K562 (cell line): ENCODE measurements at regions not wholly inside any gene's neighbourhood (a gene's known extent, or its start where the extent isn't known, plus 50 kb on each side); places are given as distances from the start of the nearest gene placed in this dataset.

Experiments used
- ATAC-seq: fragments of 200-7000 bp; cut with Tn5 transposase; 3 replicates; pipeline ENCODE4 v1.9.1; 2020; ENCODE audit warnings: moderate library complexity
- BruUV-seq: library from RNA; stranded (reverse); fragments of 400-500 nt; replicated peaks from 2 replicates; lab custom pipeline; 2021; lab: Mats Ljungman, UMichigan
- CTCF ChIA-PET: fragments of 300-600 bp; formaldehyde crosslinking; extraction: SDS; loops from one replicate; lab custom pipeline; 2021; ENCODE audit warnings: low intra/inter-chr PET ratio; lab: Yijun Ruan, JAX
- POLR2A ChIA-PET: fragments of 300-600, 350-650 bp; sonication (Branson Sonifier 250); formaldehyde crosslinking; extraction: SDS; loops from one replicate; lab custom pipeline; 2021; ENCODE audit warnings: antibody characterized with exemption, inconsistent platforms; lab: Yijun Ruan, JAX
- DNase-seq, 4 experiments: peaks; one replicate each; pipeline versions ENCODE4 v3.0.0 to v3.0.0-alpha.2; 2011 to 2018; ENCODE audit warnings: low spot score in 3 of 4, mixed read lengths in 3 of 4; ENCODE audit errors: extremely low read depth in 1 of 4
- FAIRE-seq: peaks from 2 replicates; lab custom pipeline; 2011; peaks lifted over from hg19 to GRCh38; lab: Jason Lieb, UNC
- H2AFZ ChIP-seq: 2 replicates; pipeline ENCODE4 v1.6.0; 2011; ENCODE audit warnings: low read depth, low read length, control low read depth, inconsistent platforms
- H3K27ac ChIP-seq: fragments of 200-600 bp; 3 replicates; pipeline ENCODE4 v1.8.0; 2011; ENCODE audit warnings: low read depth, mild to moderate bottlenecking, control low read depth, inconsistent platforms, low read length, moderate library complexity, mixed read lengths; ENCODE audit errors: extremely low read depth
- H3K27me3 ChIP-seq, 2 experiments: fragments of 300-600 bp in 1 of 2; 2 replicates in 1 of 2; 3 replicates in 1 of 2; pipeline versions ENCODE4 v1.6.0 to v1.8.0; 2011; ENCODE audit warnings: inconsistent platforms in 2 of 2, low read length in 2 of 2, mild to moderate bottlenecking in 1 of 2, mixed read lengths in 1 of 2, moderate library complexity in 1 of 2; ENCODE audit not compliant: control insufficient read depth in 2 of 2, insufficient read depth in 2 of 2
- H3K36me3 ChIP-seq: fragments of 300-600 bp; 3 replicates; pipeline ENCODE4 v1.8.0; 2011; ENCODE audit warnings: mild to moderate bottlenecking, low read length, inconsistent platforms; ENCODE audit not compliant: control insufficient read depth, insufficient read depth
- H3K4me1 ChIP-seq, 2 experiments: fragments of 200-600 bp in 1 of 2; replicated peaks in 1 of 2; 2 replicates in 1 of 2; 3 replicates in 1 of 2; pipeline versions ENCODE4 v1.5.1 to v1.8.0; 2011; ENCODE audit warnings: inconsistent platforms in 2 of 2, low read length in 2 of 2, mild to moderate bottlenecking in 1 of 2, mixed read lengths in 1 of 2, moderate library complexity in 1 of 2; ENCODE audit not compliant: control insufficient read depth in 2 of 2, insufficient read depth in 2 of 2
- H3K4me2 ChIP-seq: 2 replicates; pipeline ENCODE4 v1.6.1; 2011; ENCODE audit warnings: low read length, control low read depth, inconsistent platforms, mixed read lengths; ENCODE audit not compliant: insufficient read depth
- H3K4me3 ChIP-seq: fragments of 200-600 bp; sonication (generic), shearing (Covaris generic); 2 replicates; pipeline ENCODE4 v1.5.1; 2016; ENCODE audit warnings: control low read depth, inconsistent platforms
- H3K79me2 ChIP-seq: fragments of 200-600 bp; 3 replicates; pipeline ENCODE4 v1.8.0; 2011; ENCODE audit warnings: low read length, inconsistent platforms; ENCODE audit not compliant: control insufficient read depth, insufficient read depth
- H3K9ac ChIP-seq, 2 experiments: 2 replicates each; pipeline versions ENCODE4 v1.6.0 to v1.6.1; 2011; ENCODE audit warnings: low read depth in 2 of 2, low read length in 2 of 2, control low read depth in 1 of 2, inconsistent platforms in 1 of 2, mild to moderate bottlenecking in 1 of 2, mixed read lengths in 1 of 2; ENCODE audit not compliant: insufficient read depth in 1 of 2
- H3K9me1 ChIP-seq: one replicate; pipeline ENCODE4 v1.6.0; 2011; ENCODE audit warnings: inconsistent platforms, mild to moderate bottlenecking, low read length, moderate library complexity; ENCODE audit not compliant: control insufficient read depth, insufficient read depth
- H3K9me3 ChIP-seq: replicated peaks from 2 replicates; pipeline ENCODE4 v1.5.1; 2011; ENCODE audit warnings: low read depth, low read length, inconsistent platforms; ENCODE audit not compliant: control insufficient read depth, insufficient read depth
- H4K20me1 ChIP-seq: replicated peaks from 2 replicates; pipeline ENCODE4 v1.6.1; 2011; ENCODE audit warnings: low read length, inconsistent platforms, mixed read lengths; ENCODE audit not compliant: control insufficient read depth, insufficient read depth
- FOXA1 ChIP-seq: fragments of 450-650 bp; IDR thresholded peaks from 2 replicates; pipeline ENCODE4 v1.6.1; 2016; ENCODE audit warnings: mild to moderate bottlenecking, borderline replicate concordance
- HDGF ChIP-seq: fragments of 450-650 bp; IDR thresholded peaks from 2 replicates; pipeline ENCODE4 v1.6.1; 2016
- JUND ChIP-seq, 2 experiments: IDR thresholded peaks; 2 replicates in 1 of 2; 3 replicates in 1 of 2; pipeline ENCODE4 v1.6.1; 2011; ENCODE audit warnings: borderline replicate concordance in 2 of 2, low read depth in 2 of 2, low read length in 2 of 2, improper control_type of control experiment in 1 of 2, missing biosample characterization in 1 of 2, missing genetic modification characterization in 1 of 2, missing genetic modification reagents in 1 of 2
- KAT7 ChIP-seq: sonication (generic); formaldehyde crosslinking; IDR thresholded peaks from 2 replicates; pipeline ENCODE4 v1.8.0; 2022; ENCODE audit warnings: missing genetic modification reagents, mild to moderate bottlenecking, borderline replicate concordance
- MED1 ChIP-seq: sonication (generic); formaldehyde crosslinking; IDR thresholded peaks from 2 replicates; pipeline ENCODE4 v1.8.1; 2023; ENCODE audit warnings: missing genetic modification reagents, borderline replicate concordance
- MEF2D ChIP-seq: conservative IDR thresholded peaks from 2 replicates; pipeline ENCODE4 v1.6.1; 2016; ENCODE audit warnings: low read depth, missing genetic modification characterization, missing compliant biosample characterization
- MEIS2 ChIP-seq: fragments of 450-650 bp; IDR thresholded peaks from 2 replicates; pipeline ENCODE4 v1.6.1; 2014; ENCODE audit warnings: mild to moderate bottlenecking; ENCODE audit not compliant: partially characterized antibody
- MYNN ChIP-seq, 2 experiments: sonication (generic); formaldehyde crosslinking in 1 of 2; IDR thresholded peaks; 2 replicates each; pipeline versions ENCODE4 v1.5.0 to v1.6.1; 2016 to 2020; ENCODE audit warnings: antibody characterized with exemption in 1 of 2, missing genetic modification reagents in 1 of 2
- NONO ChIP-seq, 2 experiments: fragments of 200-400 bp in 1 of 2; fragments of 450-650 bp in 1 of 2; formaldehyde crosslinking in 1 of 2; IDR thresholded peaks; 2 replicates each; pipeline ENCODE4 v1.6.1; 2017; ENCODE audit warnings: low read depth in 2 of 2, mild to moderate bottlenecking in 2 of 2, moderate library complexity in 2 of 2, low read length in 1 of 2
- NR4A1 ChIP-seq, 2 experiments: fragments of 250-450 bp in 1 of 2; fragments of 450-650 bp in 1 of 2; sonication (Bioruptor Pico) in 1 of 2; IDR thresholded peaks; 2 replicates each; pipeline versions ENCODE4 v1.4.0 to v1.6.1; 2016 to 2020; ENCODE audit warnings: mild to moderate bottlenecking in 2 of 2, missing compliant biosample characterization in 1 of 2, missing genetic modification characterization in 1 of 2, moderate library complexity in 1 of 2
- NUFIP1 ChIP-seq: fragments of 450-650 bp; IDR thresholded peaks from 2 replicates; pipeline ENCODE4 v1.6.1; 2018; ENCODE audit not compliant: partially characterized antibody
- SP2 ChIP-seq: IDR thresholded peaks from 2 replicates; pipeline ENCODE4 v1.6.1; 2011; ENCODE audit warnings: mild to moderate bottlenecking, low read depth, low read length, moderate library complexity; ENCODE audit not compliant: poor library complexity, severe bottlenecking; ENCODE audit errors: extremely low read depth
- SPI1 ChIP-seq: IDR thresholded peaks from 2 replicates; pipeline ENCODE4 v1.6.1; 2011; ENCODE audit warnings: low read depth, low read length, control low read depth, borderline replicate concordance
- TAF15 ChIP-seq: fragments of 200-400 bp; formaldehyde crosslinking; IDR thresholded peaks from 2 replicates; pipeline ENCODE4 v1.6.1; 2017; ENCODE audit warnings: mild to moderate bottlenecking, low read depth, low read length, moderate library complexity
- ZFP36 ChIP-seq: fragments of 150-350 bp; IDR thresholded peaks from 2 replicates; pipeline ENCODE4 v1.6.1; 2018; ENCODE audit warnings: low read length, low read depth; ENCODE audit not compliant: partially characterized antibody
- ZNF134 ChIP-seq: fragments of 250-450 bp; sonication (Bioruptor Pico); conservative IDR thresholded peaks from 2 replicates; pipeline ENCODE4 v1.4.0; 2020
- ZNF586 ChIP-seq: fragments of 450-650 bp; formaldehyde crosslinking; conservative IDR thresholded peaks from 2 replicates; pipeline ENCODE4 v1.4.0; 2020; ENCODE audit warnings: mild to moderate bottlenecking, moderate library complexity
- ZNF75A ChIP-seq: fragments of 450-650 bp; formaldehyde crosslinking; IDR thresholded peaks from 2 replicates; pipeline ENCODE4 v1.4.0; 2020; ENCODE audit warnings: mild to moderate bottlenecking
- WGBS: fragments of 100-300 bp; shearing (Covaris generic); methylation state at CpG from one replicate; pipeline ENCODE4 v1.1.6; 2016; ENCODE audit warnings: low coverage, mixed read lengths; ENCODE audit not compliant: insufficient coverage; ENCODE audit errors: missing lambda C conversion rate; 5-methylcytosine and 5-hydroxymethylcytosine counted together
- in situ Hi-C: fragments of 300-500 bp; cut with MboI; formaldehyde crosslinking; loops from 4 replicates; pipeline ENCODE4 v1.15.0; 2018; ENCODE audit warnings: inconsistent platforms, mixed read lengths
- intact Hi-C: fragments of 100-400 bp; cut with micrococcal nuclease; formaldehyde crosslinking; loops from 2 replicates; pipeline ENCODE4 v1.14.2; 2022

DNA sequence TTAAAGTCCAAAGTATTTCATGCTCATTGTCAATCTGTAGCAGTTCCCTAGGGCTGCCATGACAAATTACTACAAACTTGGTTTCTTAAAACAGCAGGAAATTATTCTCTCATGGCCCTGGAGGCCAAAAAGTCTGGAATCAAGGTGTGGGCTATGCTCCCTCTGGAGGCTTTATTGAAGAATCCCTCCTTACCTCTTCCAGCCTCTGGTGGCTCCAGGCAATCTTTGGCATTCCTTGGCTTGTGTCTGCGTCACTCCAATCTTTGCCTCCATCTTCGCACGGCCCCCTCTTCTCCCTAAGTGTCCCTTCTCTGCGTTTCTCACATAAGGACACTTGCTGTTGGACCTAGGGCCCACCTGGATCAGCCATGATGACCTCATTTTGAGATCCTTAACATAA lies 170.4 kb downstream of the SMIM20 start:
- no peak for DNase-seq
- no peaks in the 10 kb centered on the region for H3K9me3 ChIP-seq
- H2AFZ ChIP-seq: no peak overlapping the region
- H3K4me3 ChIP-seq: no peak overlapping the region
- no peaks in the 10 kb centered on the region for H3K9me1 ChIP-seq
- 0% methylated on average over 4 of the region's 4 CpGs for WGBS
- no peak overlapping the region for H3K4me2 ChIP-seq
- FAIRE-seq: no peak
- intact Hi-C loops (loop anchor here (5.0 kb wide), 3 partner anchors 243 to 643 kb away; no protein-coding TSS in a partner anchor), in situ Hi-C loops (no loop called here)
- ChIA-PET CTCF (no interaction called here), POLR2A (no interaction called here)
- no TSS peak for BruUV-seq
- TF ChIP-seq HDGF (no peak), SPI1 (no peak)
- no peak overlapping the region for H3K27ac ChIP-seq
- H3K4me1 ChIP-seq: no peaks in the 10 kb centered on the region
- peaks cover 5 to 16% of the 10 kb centered on the region in 2 experiments; a peak in 4 of 5 replicates for H3K27me3 ChIP-seq
- H3K36me3 ChIP-seq: no peaks in the 10 kb centered on the region
- no peaks in the 10 kb centered on the region for H3K79me2 ChIP-seq
- H4K20me1 ChIP-seq: no peaks in the 10 kb centered on the region
- ATAC-seq: no peak
- no peak overlapping the region for H3K9ac ChIP-seq

GRCh38 chr4:26085551-26085950 lies 171.5 kb downstream of the SMIM20 start:
- H3K79me2 ChIP-seq: no peaks in the 10 kb centered on the region
- H3K9me3 ChIP-seq: no peaks in the 10 kb centered on the region
- in situ Hi-C loops (no loop called here), intact Hi-C loops (no loop called here)
- H3K9me1 ChIP-seq: no peaks in the 10 kb centered on the region
- H3K36me3 ChIP-seq: no peaks in the 10 kb centered on the region
- no peak overlapping the region for H3K4me2 ChIP-seq
- H3K4me1 ChIP-seq: no peaks in the 10 kb centered on the region
- 0% methylated on average over 3 of the region's 3 CpGs for WGBS
- no peak for ATAC-seq
- BruUV-seq: no TSS peak
- ChIA-PET CTCF (no interaction called here), POLR2A (no interaction called here)
- no peak overlapping the region for H3K4me3 ChIP-seq
- no peak for DNase-seq
- H3K9ac ChIP-seq: no peak overlapping the region
- H2AFZ ChIP-seq: no peak overlapping the region
- H3K27ac ChIP-seq: no peak overlapping the region
- no peak for FAIRE-seq
- H3K27me3 ChIP-seq: peaks cover 5 to 16% of the 10 kb centered on the region in 2 experiments; a peak in 4 of 5 replicates
- H4K20me1 ChIP-seq: no peaks in the 10 kb centered on the region
- TF ChIP-seq ZFP36: no peak
- TF ChIP-seq SP2: no peak
- no peak for TF ChIP-seq FOXA1
- no peak for TF ChIP-seq MEF2D (tag)
- no peak for TF ChIP-seq NUFIP1
- TF ChIP-seq ZNF75A (CRISPR knock-in tag): no peak
- TF ChIP-seq TAF15: no peak
- TF ChIP-seq NONO (IDR thresholded peaks at IDR 0.05; ENCODE audit: low read depth in 2 of 2, low read length in 1 of 2): no peak
- TF ChIP-seq MYNN (IDR thresholded peaks at IDR 0.05): no peak
- TF ChIP-seq MYNN (CRISPR knock-in tag; IDR thresholded peaks at IDR 0.05): no peak
- TF ChIP-seq MED1: no peak
- no peak for TF ChIP-seq ZNF134 (CRISPR knock-in tag)
- TF ChIP-seq ZNF586 (CRISPR knock-in tag): no peak
- TF ChIP-seq NR4A1 (CRISPR knock-in tag; IDR thresholded peaks at IDR 0.05): no peak
- TF ChIP-seq NR4A1 (tag; IDR thresholded peaks at IDR 0.05): no peak
- no peak for TF ChIP-seq JUND (IDR thresholded peaks at IDR 0.05; ENCODE audit: borderline replicate concordance, low read depth, low read length)
- TF ChIP-seq JUND (tag; IDR thresholded peaks at IDR 0.05; ENCODE audit: borderline replicate concordance, low read depth, low read length): no peak
- TF ChIP-seq MEIS2: no peak
- no peak for TF ChIP-seq KAT7
